ENCODE measurements at regions not wholly inside any gene's neighbourhood (a gene's known extent, or its start where the extent isn't known, plus 50 kb on each side); places are given as distances from the start of the nearest gene placed in this dataset.
"Not testable (repeated sequence)": the region's sequence is repeated elsewhere in the genome, so short reads cannot be mapped to it uniquely, and the experiment has no call there.

DNA sequence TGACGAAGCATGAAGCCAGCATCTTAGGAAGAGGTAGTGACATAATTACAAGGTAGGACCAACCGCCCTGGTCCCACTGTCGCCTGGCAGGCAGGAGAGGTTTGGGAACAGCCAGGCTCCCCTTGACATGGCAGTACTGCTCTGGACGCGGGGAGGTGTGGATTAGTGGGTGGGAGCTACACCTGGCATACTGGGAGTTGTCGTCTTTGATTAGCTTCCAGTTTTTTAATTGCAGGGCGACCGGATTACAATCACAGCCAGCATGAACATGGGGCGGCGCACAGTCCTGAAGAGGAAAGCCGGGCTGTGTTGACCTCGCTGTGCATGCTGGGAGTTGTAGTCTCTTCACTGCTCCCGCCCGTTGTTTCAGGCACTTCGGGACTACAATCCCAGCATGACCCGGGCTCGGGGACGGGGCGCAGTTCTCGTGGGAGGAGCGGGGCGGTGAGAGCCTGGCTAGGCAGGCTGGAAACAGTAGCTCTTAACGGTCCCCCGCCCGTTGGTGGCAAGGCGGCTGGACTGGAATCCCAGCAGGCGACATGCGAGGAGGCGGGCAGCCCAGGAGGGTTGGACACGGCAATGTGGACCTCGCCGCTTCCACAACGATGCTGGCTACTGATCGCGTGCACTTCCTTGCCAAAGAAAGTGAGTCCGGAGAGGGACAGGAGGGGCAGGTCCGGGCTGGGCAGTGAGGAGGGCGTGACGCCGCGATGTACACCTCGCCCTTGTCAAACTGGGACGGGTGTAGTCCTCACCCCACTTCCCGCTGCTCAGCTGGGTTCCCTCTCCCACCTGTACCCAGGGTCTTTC is 98.0 kb upstream of the ZNF722 start:
- H4K8ac ChIP-seq (ENCODE audit: low read depth, low read length): no peak overlapping the region
- no peak overlapping the region for H2BK15ac ChIP-seq (replicated peaks; ENCODE audit: low read depth)
- no peak overlapping the region for H3K9ac ChIP-seq (ENCODE audit: low read length)
- H3K4ac ChIP-seq (ENCODE audit: low read depth, low read length): no peak overlapping the region
- H3K23ac ChIP-seq (ENCODE audit: low read length): no peak overlapping the region
- H3K79me1 ChIP-seq (ENCODE audit: low read length): no peaks in the 10 kb centered on the region
- no peak overlapping the region for H4K5ac ChIP-seq (ENCODE audit: low read length)
- no peaks in the 10 kb centered on the region for H3K36me3 ChIP-seq (ENCODE audit: control insufficient read depth, insufficient read depth, low read length)
- WGBS (ENCODE audit: extremely low coverage, insufficient coverage, low lambda C conversion rate): no CpG with 5 or more reads among the region's 44 CpGs
- no peak overlapping the region for H3K56ac ChIP-seq (ENCODE audit: low read length)
- no peak overlapping the region for H2BK5ac ChIP-seq (ENCODE audit: low read length)
- H3K4me1 ChIP-seq (ENCODE audit: control insufficient read depth, low read depth, low read length): no peaks in the 10 kb centered on the region
- no peak overlapping the region for H2AK5ac ChIP-seq (ENCODE audit: low read length)
- no peak overlapping the region for H3K27ac ChIP-seq (ENCODE audit: low read depth, low read length)
- no peak overlapping the region for H3K4me2 ChIP-seq (ENCODE audit: low read length)
- H3K79me2 ChIP-seq (ENCODE audit: control insufficient read depth, insufficient read depth, low read length): no peaks in the 10 kb centered on the region
- DNase-seq: no peak
- no peak overlapping the region for H3K18ac ChIP-seq (ENCODE audit: low read length)
- H3K4me3 ChIP-seq (ENCODE audit: low read length): no peak overlapping the region
- H2BK120ac ChIP-seq (ENCODE audit: low read depth, low read length): no peak overlapping the region
- H3K27me3 ChIP-seq (ENCODE audit: insufficient read depth, low read length, poor library complexity): no peaks in the 10 kb centered on the region

DNA sequence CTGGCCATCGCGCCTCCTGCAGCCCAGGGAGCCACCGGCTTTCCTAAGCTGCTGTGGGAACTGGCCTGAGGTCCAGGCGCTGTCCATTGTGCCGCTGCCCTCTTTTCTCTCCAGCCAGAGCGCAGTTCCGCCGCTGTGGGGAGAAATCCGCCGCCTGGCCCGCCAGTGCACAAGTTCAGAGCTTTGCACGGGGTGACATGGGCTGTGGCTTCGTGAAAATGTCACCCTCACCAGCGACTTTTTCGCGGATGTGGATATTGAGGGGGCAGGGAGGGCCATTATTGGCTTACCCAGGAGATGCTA is 97.5 kb upstream of the ZNF722 start:
- H4K5ac ChIP-seq (ENCODE audit: low read length); H3K79me1 ChIP-seq (ENCODE audit: low read length); H3K4ac ChIP-seq (ENCODE audit: low read depth, low read length); H2BK120ac ChIP-seq (ENCODE audit: low read depth, low read length); H2AK5ac ChIP-seq (ENCODE audit: low read length); H3K4me2 ChIP-seq (ENCODE audit: low read length); H3K79me2 ChIP-seq (ENCODE audit: control insufficient read depth, insufficient read depth, low read length); H3K9ac ChIP-seq (ENCODE audit: low read length); H3K27me3 ChIP-seq (ENCODE audit: insufficient read depth, low read length, poor library complexity); H3K27ac ChIP-seq (ENCODE audit: low read depth, low read length); H3K56ac ChIP-seq (ENCODE audit: low read length); H3K23ac ChIP-seq (ENCODE audit: low read length); H3K36me3 ChIP-seq (ENCODE audit: control insufficient read depth, insufficient read depth, low read length); H3K18ac ChIP-seq (ENCODE audit: low read length); DNase-seq; H2BK15ac ChIP-seq (replicated peaks; ENCODE audit: low read depth); H3K4me3 ChIP-seq (ENCODE audit: low read length); H2BK5ac ChIP-seq (ENCODE audit: low read length); H3K4me1 ChIP-seq (ENCODE audit: control insufficient read depth, low read depth, low read length); H4K8ac ChIP-seq (ENCODE audit: low read depth, low read length): not testable (repeated sequence)
- no CpG with 5 or more reads among the region's 16 CpGs for WGBS (ENCODE audit: extremely low coverage, insufficient coverage, low lambda C conversion rate)

DNA sequence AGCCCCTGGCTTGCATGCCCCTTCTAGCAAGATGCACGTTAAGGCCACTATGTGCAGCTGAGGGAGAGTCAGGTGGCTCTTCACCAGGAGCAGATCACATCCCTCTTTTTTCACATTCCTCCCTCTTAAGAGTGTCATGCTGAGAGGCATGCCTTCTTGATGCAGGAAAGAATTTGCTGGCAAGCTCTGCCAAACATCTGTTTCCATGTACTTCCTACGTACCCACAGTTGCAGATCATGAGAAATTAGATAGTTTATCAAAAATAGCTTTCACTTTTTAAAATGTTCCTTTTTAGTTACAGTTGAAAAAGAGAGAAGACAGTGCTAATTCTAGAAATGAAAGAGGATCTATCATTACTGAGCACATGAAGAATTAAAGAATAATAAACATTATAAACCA is 79.7 kb upstream of the ZNF722 start:
- Histone ChIP-seq H2BK15ac (replicated peaks; ENCODE audit: low read depth) (no peak overlapping the region), H3K27ac (ENCODE audit: low read depth, low read length) (no peak overlapping the region), H3K27me3 (ENCODE audit: insufficient read depth, low read length, poor library complexity) (no peaks in the 10 kb centered on the region), H3K4me1 (ENCODE audit: control insufficient read depth, low read depth, low read length) (no peaks in the 10 kb centered on the region), H3K79me1 (ENCODE audit: low read length) (no peaks in the 10 kb centered on the region), H3K23ac (ENCODE audit: low read length) (no peak overlapping the region), H2AK5ac (ENCODE audit: low read length) (no peak overlapping the region), H3K9ac (ENCODE audit: low read length) (no peak overlapping the region), H3K4ac (ENCODE audit: low read depth, low read length) (no peak overlapping the region), H4K5ac (ENCODE audit: low read length) (no peak overlapping the region), H2BK120ac (ENCODE audit: low read depth, low read length) (no peak overlapping the region), H2BK5ac (ENCODE audit: low read length) (no peak overlapping the region), H3K4me2 (ENCODE audit: low read length) (no peak overlapping the region), H3K18ac (ENCODE audit: low read length) (no peak overlapping the region), H3K79me2 (ENCODE audit: control insufficient read depth, insufficient read depth, low read length) (no peaks in the 10 kb centered on the region), H3K56ac (ENCODE audit: low read length) (no peak overlapping the region), H3K4me3 (ENCODE audit: low read length) (no peak overlapping the region), H3K36me3 (ENCODE audit: control insufficient read depth, insufficient read depth, low read length) (no peaks in the 10 kb centered on the region), H4K8ac (ENCODE audit: low read depth, low read length) (no peak overlapping the region)
- no CpG with 5 or more reads among the region's 2 CpGs for WGBS (ENCODE audit: extremely low coverage, insufficient coverage, low lambda C conversion rate)
- no peak for DNase-seq

DNA sequence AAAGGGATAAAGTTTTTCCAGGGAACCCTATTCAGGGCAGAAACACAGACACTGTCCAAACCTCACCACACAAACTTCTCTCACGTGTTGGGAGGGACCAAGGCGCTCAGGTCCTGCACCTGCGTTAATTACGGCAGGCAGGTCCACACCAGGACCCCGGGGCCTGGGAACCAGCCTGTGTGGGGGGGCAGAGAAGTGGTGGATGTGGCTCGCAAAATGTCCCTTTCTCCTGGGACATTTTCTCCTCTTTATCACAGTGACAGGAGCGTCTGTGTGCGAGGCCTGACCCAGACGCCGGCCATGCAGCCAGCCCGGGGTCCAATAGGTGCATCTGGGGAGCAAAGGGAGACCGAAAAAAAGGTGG is 73.4 kb upstream of the ZNF722 start:
- H2BK120ac ChIP-seq (ENCODE audit: low read depth, low read length): no peak overlapping the region
- WGBS (ENCODE audit: extremely low coverage, insufficient coverage, low lambda C conversion rate): no CpG with 5 or more reads among the region's 12 CpGs
- DNase-seq: no peak

DNA sequence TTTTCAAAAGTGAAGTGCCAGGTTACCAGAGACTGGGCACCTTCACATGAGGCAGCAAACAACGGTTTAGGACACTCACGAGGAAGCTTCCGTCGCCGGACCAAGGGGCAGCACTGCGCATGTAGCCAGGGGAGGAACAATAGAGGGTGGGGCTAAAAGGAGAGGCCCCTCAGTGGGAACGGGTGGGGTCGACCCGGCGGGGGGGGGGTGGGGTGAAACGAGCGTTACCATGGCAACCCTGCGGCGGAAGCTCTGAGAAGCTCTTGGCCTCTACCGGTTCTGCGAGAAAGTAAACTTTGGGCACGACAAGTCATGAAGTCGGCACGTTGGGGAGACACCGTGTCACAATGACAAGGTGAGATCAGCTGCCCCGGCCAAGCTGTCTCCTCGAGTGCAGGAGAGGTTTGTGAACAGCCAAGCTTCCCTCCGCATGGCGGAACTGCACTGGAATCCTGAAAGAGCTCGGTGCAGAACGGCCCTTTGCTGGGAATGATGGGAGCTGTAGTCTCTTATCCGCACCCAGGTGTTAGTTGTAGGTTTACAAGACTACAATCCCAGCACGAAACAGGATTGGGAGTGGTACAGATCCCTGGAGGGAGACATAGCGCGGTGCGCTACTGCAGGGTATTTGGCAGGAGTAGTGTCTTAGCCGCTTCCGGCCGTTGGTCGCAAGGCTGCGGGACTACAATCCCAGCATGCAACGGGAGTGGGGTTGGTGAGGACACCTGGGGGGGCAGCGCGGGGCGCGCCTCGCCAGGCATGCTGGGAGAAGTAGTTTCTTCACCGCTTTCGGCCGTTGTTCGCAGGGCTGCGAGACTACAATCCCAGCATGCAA is 72.8 kb upstream of the ZNF722 start:
- H3K79me2 ChIP-seq (ENCODE audit: control insufficient read depth, insufficient read depth, low read length): no peaks in the 10 kb centered on the region
- WGBS (ENCODE audit: extremely low coverage, insufficient coverage, low lambda C conversion rate): no CpG with 5 or more reads among the region's 47 CpGs
- no peak overlapping the region for H2BK120ac ChIP-seq (ENCODE audit: low read depth, low read length)
- H2AK5ac ChIP-seq (ENCODE audit: low read length): no peak overlapping the region
- H3K36me3 ChIP-seq (ENCODE audit: control insufficient read depth, insufficient read depth, low read length): no peaks in the 10 kb centered on the region
- no peaks in the 10 kb centered on the region for H3K27me3 ChIP-seq (ENCODE audit: insufficient read depth, low read length, poor library complexity)
- no peaks in the 10 kb centered on the region for H3K79me1 ChIP-seq (ENCODE audit: low read length)
- H3K4me1 ChIP-seq (ENCODE audit: control insufficient read depth, low read depth, low read length): no peaks in the 10 kb centered on the region
- H3K18ac ChIP-seq (ENCODE audit: low read length): no peak overlapping the region
- H3K23ac ChIP-seq (ENCODE audit: low read length): no peak overlapping the region
- H3K9ac ChIP-seq (ENCODE audit: low read length): no peak overlapping the region
- no peak overlapping the region for H3K4ac ChIP-seq (ENCODE audit: low read depth, low read length)
- no peak overlapping the region for H3K4me2 ChIP-seq (ENCODE audit: low read length)
- H4K8ac ChIP-seq (ENCODE audit: low read depth, low read length): no peak overlapping the region
- no peak overlapping the region for H3K27ac ChIP-seq (ENCODE audit: low read depth, low read length)
- DNase-seq: no peak
- H2BK15ac ChIP-seq (replicated peaks; ENCODE audit: low read depth): no peak overlapping the region
- H3K56ac ChIP-seq (ENCODE audit: low read length): no peak overlapping the region
- no peak overlapping the region for H3K4me3 ChIP-seq (ENCODE audit: low read length)
- no peak overlapping the region for H2BK5ac ChIP-seq (ENCODE audit: low read length)
- no peak overlapping the region for H4K5ac ChIP-seq (ENCODE audit: low read length)

More for the DNA sequence above, 73.4 kb upstream of the ZNF722 start:
- Histone ChIP-seq H4K5ac (ENCODE audit: low read length) (no peak overlapping the region), H2BK5ac (ENCODE audit: low read length) (no peak overlapping the region), H2BK15ac (replicated peaks; ENCODE audit: low read depth) (no peak overlapping the region), H4K8ac (ENCODE audit: low read depth, low read length) (no peak overlapping the region), H3K9ac (ENCODE audit: low read length) (no peak overlapping the region), H3K4me3 (ENCODE audit: low read length) (no peak overlapping the region), H3K18ac (ENCODE audit: low read length) (no peak overlapping the region), H3K4me2 (ENCODE audit: low read length) (no peak overlapping the region), H3K23ac (ENCODE audit: low read length) (no peak overlapping the region), H3K79me1 (ENCODE audit: low read length) (no peaks in the 10 kb centered on the region), H2AK5ac (ENCODE audit: low read length) (no peak overlapping the region), H3K27ac (ENCODE audit: low read depth, low read length) (no peak overlapping the region), H3K36me3 (ENCODE audit: control insufficient read depth, insufficient read depth, low read length) (no peaks in the 10 kb centered on the region), H3K4ac (ENCODE audit: low read depth, low read length) (no peak overlapping the region), H3K79me2 (ENCODE audit: control insufficient read depth, insufficient read depth, low read length) (no peaks in the 10 kb centered on the region), H3K56ac (ENCODE audit: low read length) (no peak overlapping the region), H3K27me3 (ENCODE audit: insufficient read depth, low read length, poor library complexity) (no peaks in the 10 kb centered on the region), H3K4me1 (ENCODE audit: control insufficient read depth, low read depth, low read length) (no peaks in the 10 kb centered on the region)
